ENCODE measurements at regions not wholly inside any gene's neighbourhood (a gene's known extent, or its start where the extent isn't known, plus 50 kb on each side); places are given as distances from the start of the nearest gene placed in this dataset.

DNA sequence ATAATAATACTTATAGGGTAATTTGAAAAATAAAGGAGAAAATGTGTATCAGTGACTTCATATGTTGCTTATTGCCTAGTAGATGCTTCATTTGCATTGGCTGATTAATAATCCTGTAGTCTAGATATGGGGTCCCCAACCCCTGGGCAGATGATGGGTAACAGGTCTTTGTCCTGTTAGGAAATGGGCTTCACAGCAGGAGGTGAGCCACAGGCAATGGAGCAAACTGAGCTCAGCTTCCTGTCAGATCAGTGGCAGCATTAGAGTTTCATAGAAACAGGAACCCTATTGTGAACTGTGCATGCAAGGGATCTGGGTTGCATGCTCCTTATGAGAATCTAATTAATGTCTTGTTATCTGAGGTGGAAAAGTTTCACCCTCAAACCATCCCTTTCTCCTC is 1049.5 kb upstream of the EPHA7 start:
- TF ChIP-seq, protein P1, sequence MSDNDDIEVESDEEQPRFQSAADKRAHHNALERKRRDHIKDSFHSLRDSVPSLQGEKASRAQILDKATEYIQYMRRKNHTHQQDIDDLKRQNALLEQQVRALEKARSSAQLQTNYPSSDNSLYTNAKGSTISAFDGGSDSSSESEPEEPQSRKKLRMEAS (IDR thresholded peaks at IDR 0.05): no peak
- no peak for TF ChIP-seq EP300 (IDR thresholded peaks at IDR 0.05; ENCODE audit: borderline replicate concordance)
- no peak for TF ChIP-seq FOXM1 (IDR thresholded peaks at IDR 0.05; ENCODE audit: borderline replicate concordance, low read depth)
- no peak for TF ChIP-seq CEBPB (IDR thresholded peaks at IDR 0.05)
- TF ChIP-seq CREB1 (IDR thresholded peaks at IDR 0.05; ENCODE audit: low read depth): no peak
- TF ChIP-seq, protein P2, sequence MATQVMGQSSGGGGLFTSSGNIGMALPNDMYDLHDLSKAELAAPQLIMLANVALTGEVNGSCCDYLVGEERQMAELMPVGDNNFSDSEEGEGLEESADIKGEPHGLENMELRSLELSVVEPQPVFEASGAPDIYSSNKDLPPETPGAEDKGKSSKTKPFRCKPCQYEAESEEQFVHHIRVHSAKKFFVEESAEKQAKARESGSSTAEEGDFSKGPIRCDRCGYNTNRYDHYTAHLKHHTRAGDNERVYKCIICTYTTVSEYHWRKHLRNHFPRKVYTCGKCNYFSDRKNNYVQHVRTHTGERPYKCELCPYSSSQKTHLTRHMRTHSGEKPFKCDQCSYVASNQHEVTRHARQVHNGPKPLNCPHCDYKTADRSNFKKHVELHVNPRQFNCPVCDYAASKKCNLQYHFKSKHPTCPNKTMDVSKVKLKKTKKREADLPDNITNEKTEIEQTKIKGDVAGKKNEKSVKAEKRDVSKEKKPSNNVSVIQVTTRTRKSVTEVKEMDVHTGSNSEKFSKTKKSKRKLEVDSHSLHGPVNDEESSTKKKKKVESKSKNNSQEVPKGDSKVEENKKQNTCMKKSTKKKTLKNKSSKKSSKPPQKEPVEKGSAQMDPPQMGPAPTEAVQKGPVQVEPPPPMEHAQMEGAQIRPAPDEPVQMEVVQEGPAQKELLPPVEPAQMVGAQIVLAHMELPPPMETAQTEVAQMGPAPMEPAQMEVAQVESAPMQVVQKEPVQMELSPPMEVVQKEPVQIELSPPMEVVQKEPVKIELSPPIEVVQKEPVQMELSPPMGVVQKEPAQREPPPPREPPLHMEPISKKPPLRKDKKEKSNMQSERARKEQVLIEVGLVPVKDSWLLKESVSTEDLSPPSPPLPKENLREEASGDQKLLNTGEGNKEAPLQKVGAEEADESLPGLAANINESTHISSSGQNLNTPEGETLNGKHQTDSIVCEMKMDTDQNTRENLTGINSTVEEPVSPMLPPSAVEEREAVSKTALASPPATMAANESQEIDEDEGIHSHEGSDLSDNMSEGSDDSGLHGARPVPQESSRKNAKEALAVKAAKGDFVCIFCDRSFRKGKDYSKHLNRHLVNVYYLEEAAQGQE (IDR thresholded peaks at IDR 0.05; ENCODE audit: low read depth): no peak

DNA sequence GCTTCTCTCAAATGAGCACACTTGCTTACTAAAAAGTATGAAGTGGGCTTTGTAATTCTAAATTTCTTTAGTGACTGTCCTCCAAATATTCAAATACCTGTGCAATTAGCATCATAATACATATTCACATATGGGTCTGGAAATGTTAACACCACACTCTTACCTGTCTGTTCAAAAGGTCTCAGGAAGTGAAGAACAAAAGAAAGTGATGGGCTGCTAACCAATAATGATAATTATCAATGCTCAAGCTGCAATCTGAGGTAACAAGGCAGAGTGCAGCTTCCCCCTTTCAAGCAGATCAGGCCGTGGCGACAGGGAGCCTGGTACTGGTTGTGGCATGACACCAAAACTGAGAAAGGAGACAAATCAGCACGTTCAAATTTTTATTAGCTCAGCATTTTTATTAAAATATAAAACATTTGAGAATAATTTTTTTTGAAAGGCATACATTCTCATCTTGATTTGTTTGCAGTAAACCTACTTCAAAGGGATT is 1044.7 kb upstream of the EPHA7 start:
- TF ChIP-seq ZBTB7A (IDR thresholded peaks at IDR 0.05; ENCODE audit: low read depth) (no peak), EP300 (IDR thresholded peaks at IDR 0.05; ENCODE audit: borderline replicate concordance) (no peak), RAD21 (IDR thresholded peaks at IDR 0.05; ENCODE audit: low read depth) (no peak), TAF1 (IDR thresholded peaks at IDR 0.05; ENCODE audit: low read depth) (no peak), TCF12 (IDR thresholded peaks at IDR 0.05; ENCODE audit: low read depth) (no peak)
- TF ChIP-seq, protein P3, sequence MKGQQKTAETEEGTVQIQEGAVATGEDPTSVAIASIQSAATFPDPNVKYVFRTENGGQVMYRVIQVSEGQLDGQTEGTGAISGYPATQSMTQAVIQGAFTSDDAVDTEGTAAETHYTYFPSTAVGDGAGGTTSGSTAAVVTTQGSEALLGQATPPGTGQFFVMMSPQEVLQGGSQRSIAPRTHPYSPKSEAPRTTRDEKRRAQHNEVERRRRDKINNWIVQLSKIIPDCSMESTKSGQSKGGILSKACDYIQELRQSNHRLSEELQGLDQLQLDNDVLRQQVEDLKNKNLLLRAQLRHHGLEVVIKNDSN (IDR thresholded peaks at IDR 0.05): no peak

DNA sequence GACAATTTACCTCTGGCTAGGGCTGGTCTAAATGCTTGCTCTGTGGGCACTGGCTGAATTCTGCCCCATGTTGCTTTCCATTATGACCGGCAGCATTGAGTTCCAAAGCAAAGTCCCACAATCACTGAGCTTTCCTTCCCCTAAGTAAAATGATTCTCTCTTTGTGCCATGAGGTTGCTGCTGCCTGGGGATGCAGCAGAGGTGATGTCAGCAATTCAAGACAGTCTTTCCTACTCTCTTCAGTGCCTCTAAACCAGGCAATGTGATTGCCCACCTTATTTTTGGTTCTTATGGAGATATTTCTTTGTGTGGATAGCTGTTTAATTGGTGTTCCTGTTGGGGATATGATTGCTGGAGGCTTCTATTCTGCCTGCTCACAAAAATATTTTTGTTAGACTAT is 1043.9 kb upstream of the EPHA7 start:
- TF ChIP-seq TCF12 (IDR thresholded peaks at IDR 0.05; ENCODE audit: low read depth): no peak
- no peak for TF ChIP-seq RAD21 (IDR thresholded peaks at IDR 0.05; ENCODE audit: low read depth)
- no peak for TF ChIP-seq TAF1 (IDR thresholded peaks at IDR 0.05; ENCODE audit: low read depth)
- TF ChIP-seq, protein P1 (IDR thresholded peaks at IDR 0.05): no peak
- no peak for TF ChIP-seq CREB1 (IDR thresholded peaks at IDR 0.05; ENCODE audit: low read depth)
- no peak for TF ChIP-seq CEBPB (IDR thresholded peaks at IDR 0.05)
- no peak for TF ChIP-seq EP300 (IDR thresholded peaks at IDR 0.05; ENCODE audit: borderline replicate concordance)

DNA sequence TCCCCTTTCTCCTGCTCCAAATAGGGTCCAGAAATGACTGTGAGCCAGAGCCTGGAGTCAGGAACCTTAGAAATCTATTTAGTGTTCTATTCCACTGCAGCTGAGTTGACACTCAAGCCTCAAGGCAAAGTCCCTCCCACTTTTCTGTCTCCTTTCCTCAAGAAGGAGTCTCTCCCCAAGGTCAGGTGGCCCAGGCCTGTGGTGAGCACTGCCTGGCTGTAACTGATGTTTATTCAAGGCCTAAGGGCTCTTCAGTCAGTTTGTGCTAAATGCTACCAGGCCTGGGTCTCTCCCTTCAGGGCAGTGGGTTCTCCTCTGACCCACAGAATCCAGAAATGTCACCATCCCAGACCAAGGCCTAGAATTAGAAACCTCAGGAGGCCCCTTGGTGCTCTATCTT is 1042.9 kb upstream of the EPHA7 start:
- TF ChIP-seq, protein P1 (IDR thresholded peaks at IDR 0.05): no peak
- TF ChIP-seq CREB1 (IDR thresholded peaks at IDR 0.05; ENCODE audit: low read depth): no peak
- no peak for TF ChIP-seq RAD21 (IDR thresholded peaks at IDR 0.05; ENCODE audit: low read depth)
- TF ChIP-seq CEBPB (IDR thresholded peaks at IDR 0.05): no peak
- TF ChIP-seq YY1 (IDR thresholded peaks at IDR 0.05; ENCODE audit: low read depth): no peak
- TF ChIP-seq FOXM1 (IDR thresholded peaks at IDR 0.05; ENCODE audit: borderline replicate concordance, low read depth): no peak
- no peak for TF ChIP-seq NFIC (IDR thresholded peaks at IDR 0.05)
- no peak for TF ChIP-seq EGR1 (IDR thresholded peaks at IDR 0.05)
- no peak for TF ChIP-seq TCF12 (IDR thresholded peaks at IDR 0.05; ENCODE audit: low read depth)
- TF ChIP-seq TEAD4 (IDR thresholded peaks at IDR 0.05): no peak
- no peak for TF ChIP-seq TAF1 (IDR thresholded peaks at IDR 0.05; ENCODE audit: low read depth)
- TF ChIP-seq ZBTB7A (IDR thresholded peaks at IDR 0.05; ENCODE audit: low read depth): no peak
- TF ChIP-seq, protein P2 (IDR thresholded peaks at IDR 0.05; ENCODE audit: low read depth): no peak
- TF ChIP-seq, protein P3 (IDR thresholded peaks at IDR 0.05): no peak

DNA sequence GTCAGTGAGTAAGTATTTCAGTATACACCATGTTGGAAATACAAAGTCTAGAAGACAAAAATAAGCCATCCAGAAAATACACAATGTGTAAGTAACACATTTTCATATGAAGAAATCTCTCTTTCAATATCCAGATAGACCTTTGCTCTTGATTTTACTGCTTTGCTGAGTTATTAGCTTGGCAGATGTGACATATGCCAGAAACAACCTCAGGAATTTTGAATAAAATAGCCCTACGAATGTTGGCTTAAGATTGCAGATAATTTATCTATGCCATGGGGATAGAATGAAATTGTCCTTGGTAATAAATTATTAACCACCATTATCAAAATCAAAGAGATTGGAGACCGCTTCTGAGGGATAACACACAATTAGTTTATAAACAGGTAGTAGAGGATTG is 1036.9 kb upstream of the EPHA7 start:
- no peak for TF ChIP-seq YY1 (IDR thresholded peaks at IDR 0.05; ENCODE audit: low read depth)
- TF ChIP-seq, protein P1 (IDR thresholded peaks at IDR 0.05): no peak
- no peak for TF ChIP-seq CEBPB (IDR thresholded peaks at IDR 0.05)
- TF ChIP-seq NFIC (IDR thresholded peaks at IDR 0.05): no peak
- no peak for TF ChIP-seq CREB1 (IDR thresholded peaks at IDR 0.05; ENCODE audit: low read depth)
- no peak for TF ChIP-seq EGR1 (IDR thresholded peaks at IDR 0.05)
- no peak for TF ChIP-seq TAF1 (IDR thresholded peaks at IDR 0.05; ENCODE audit: low read depth)
- no peak for TF ChIP-seq FOXM1 (IDR thresholded peaks at IDR 0.05; ENCODE audit: borderline replicate concordance, low read depth)
- no peak for TF ChIP-seq RAD21 (IDR thresholded peaks at IDR 0.05; ENCODE audit: low read depth)
- TF ChIP-seq EP300 (IDR thresholded peaks at IDR 0.05; ENCODE audit: borderline replicate concordance): no peak
- no peak for TF ChIP-seq TCF12 (IDR thresholded peaks at IDR 0.05; ENCODE audit: low read depth)
- TF ChIP-seq, protein P2 (IDR thresholded peaks at IDR 0.05; ENCODE audit: low read depth): no peak
